Testis (tissue), 2 donors: ENCODE measurements at regions not wholly inside any gene's neighbourhood (a gene's known extent, or its start where the extent isn't known, plus 50 kb on each side); places are given as distances from the start of the nearest gene placed in this dataset.

ENCODE experiments used
- DNase-seq: peaks from one replicate; pipeline ENCODE4 v3.0.0-alpha.2; 2019
- H3K27ac ChIP-seq, 2 donors: fragments of 200-600 bp; sonication (generic); one replicate each; pipeline ENCODE4 v1.5.1; 2019
- H3K27me3 ChIP-seq: fragments of 200-600 bp; sonication (generic); one replicate; pipeline ENCODE4 v1.5.1; 2019
- H3K36me3 ChIP-seq: fragments of 200-600 bp; sonication (generic); one replicate; pipeline ENCODE4 v1.5.1; 2017; ENCODE audit warnings: low read depth; ENCODE audit errors: missing control alignments
- H3K4me1 ChIP-seq: fragments of 200-600 bp; sonication (generic); one replicate; pipeline ENCODE4 v1.5.1; 2019
- H3K4me3 ChIP-seq, 2 donors: fragments of 200-600 bp; sonication (generic); one replicate each; pipeline ENCODE4 v1.5.1; 2017 to 2019
- H3K9me3 ChIP-seq: fragments of 200-600 bp; sonication (generic); one replicate; pipeline ENCODE4 v1.5.1; 2017
- CTCF ChIP-seq, 3 experiments: fragments of 450-650 bp in 2 of 3; fragments of 200-600 bp in 1 of 3; sonication (generic) in 1 of 3; IDR thresholded peaks; one replicate each; pipeline ENCODE4 v1.5.1; 2016 to 2019; ENCODE audit warnings: antibody characterized with exemption in 3 of 3, mild to moderate bottlenecking in 2 of 3, moderate library complexity in 1 of 3
- POLR2A ChIP-seq: fragments of 450-650 bp; IDR thresholded peaks from one replicate; pipeline ENCODE4 v1.6.1; 2017; ENCODE audit warnings: antibody characterized with exemption, mild to moderate bottlenecking, moderate library complexity
- WGBS, 2 donors: methylation state at CpG; one replicate each; pipeline ENCODE4 v1.1.5; 2018; 5-methylcytosine and 5-hydroxymethylcytosine counted together
- intact Hi-C: fragments of 100-400 bp; cut with DNase I; formaldehyde crosslinking; loops from one replicate; pipeline ENCODE4 v1.15.1; 2023; ENCODE audit warnings: low total_unique reads

- intact Hi-C loops = no loop called here
- Histone ChIP-seq H3K9me3 (no peaks in the 10 kb centered on the region), H3K27ac (no peak overlapping the region), H3K27me3 (no peaks in the 10 kb centered on the region), H3K36me3 (no peaks in the 10 kb centered on the region), H3K4me3 (no peak overlapping the region), H3K4me1 (no peaks in the 10 kb centered on the region)
- TF ChIP-seq POLR2A = no peak
- no peak for TF ChIP-seq CTCF (IDR thresholded peaks at IDR 0.05)
- 91 to 100% methylated on average over 1 of the region's 1 CpG for WGBS, 2 donors
- DNase-seq = no peak
Observed at GRCh38 chr7:49344556-49344955, 420.2 kb downstream of the CDC14C start.

GRCh38 chr7:49346195-49346899, 422.0 kb downstream of the CDC14C start:
- intact Hi-C loops = no loop called here
- Histone ChIP-seq H3K9me3 (no peaks in the 10 kb centered on the region), H3K27ac (no peak overlapping the region), H3K4me1 (no peaks in the 10 kb centered on the region), H3K36me3 (no peaks in the 10 kb centered on the region), H3K27me3 (no peaks in the 10 kb centered on the region), H3K4me3 (no peak overlapping the region)
- WGBS, 2 donors = 68 to 71% methylated on average over 1 of the region's 1 CpG
- TF ChIP-seq CTCF (IDR thresholded peaks at IDR 0.05) = no peak
- no peak for TF ChIP-seq POLR2A
- no peak for DNase-seq

- Histone ChIP-seq H3K9me3 (no peaks in the 10 kb centered on the region), H3K27ac (no peak overlapping the region), H3K27me3 (no peaks in the 10 kb centered on the region), H3K36me3 (no peaks in the 10 kb centered on the region), H3K4me3 (no peak overlapping the region), H3K4me1 (no peaks in the 10 kb centered on the region)
- TF ChIP-seq POLR2A (no peak), CTCF (IDR thresholded peaks at IDR 0.05) (no peak)
- WGBS, 2 donors = 77 to 80% methylated on average over 2 of the region's 2 CpGs
- intact Hi-C loops = no loop called here
- no peak for DNase-seq
Observed at GRCh38 chr7:49367072-49367471, 406.4 kb upstream of the VWC2 start.

- DNase-seq = no peak
- Histone ChIP-seq H3K4me1 (no peaks in the 10 kb centered on the region), H3K9me3 (no peaks in the 10 kb centered on the region), H3K27me3 (no peaks in the 10 kb centered on the region), H3K27ac (no peak overlapping the region), H3K4me3 (no peak overlapping the region), H3K36me3 (no peaks in the 10 kb centered on the region)
- intact Hi-C loops = no loop called here
- no peak for TF ChIP-seq POLR2A
- TF ChIP-seq CTCF (IDR thresholded peaks at IDR 0.05) = no peak
- 72 to 80% methylated on average over 1 of the region's 1 CpG for WGBS, 2 donors
Observed at GRCh38 chr7:49371771-49372170, 401.7 kb upstream of the VWC2 start.

- intact Hi-C loops = no loop called here
Observed at GRCh38 chr7:49376817-49377375, 396.5 kb upstream of the VWC2 start.

More at GRCh38 chr7:49376817-49377375, 396.5 kb upstream of the VWC2 start:
- Histone ChIP-seq H3K4me1 (no peaks in the 10 kb centered on the region), H3K27me3 (no peaks in the 10 kb centered on the region), H3K36me3 (no peaks in the 10 kb centered on the region), H3K27ac (no peak overlapping the region), H3K4me3 (no peak overlapping the region), H3K9me3 (no peaks in the 10 kb centered on the region)
- TF ChIP-seq POLR2A (no peak), CTCF (IDR thresholded peaks at IDR 0.05) (no peak)
- no peak for DNase-seq
- 57 to 83% methylated on average over 2 of the region's 2 CpGs for WGBS, 2 donors
